Activated naive CD4-positive, alpha-beta T cell (primary cell): ENCODE measurements at regions not wholly inside any gene's neighbourhood (a gene's known extent, or its start where the extent isn't known, plus 50 kb on each side); places are given as distances from the start of the nearest gene placed in this dataset.

Experiments
- DNase-seq, 4 experiments: peaks; one replicate each; lab custom pipeline; 2025; lab: John Stamatoyannopoulos, UW

- no peak for DNase-seq
Observed at GRCh38 chr12:104858611-104859543, 99.2 kb downstream of the SLC41A2 start.

DNA sequence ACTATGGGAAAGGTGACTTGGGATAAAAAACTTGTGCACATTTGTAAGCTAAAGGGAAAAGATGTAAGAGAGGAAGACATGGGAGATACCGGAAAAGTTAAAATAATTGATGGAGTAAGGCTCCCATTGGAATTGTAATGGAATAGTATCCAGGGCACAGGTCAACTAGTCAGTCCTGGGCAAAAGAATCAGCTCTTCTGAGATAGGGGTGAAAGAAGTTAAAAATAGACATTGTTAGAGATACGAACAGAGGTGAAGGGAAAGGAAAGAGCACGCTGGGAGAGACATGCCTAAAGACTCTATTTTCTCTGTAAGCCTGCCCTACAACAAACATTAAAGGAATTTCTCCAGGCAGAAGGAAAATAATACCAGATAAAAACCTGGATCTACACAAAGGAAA is 101.6 kb downstream of the SLC41A2 start:
- no peak for DNase-seq

GRCh38 chr12:104855599-104855998 is 102.5 kb downstream of the SLC41A2 start:
- DNase-seq = no peak

DNA sequence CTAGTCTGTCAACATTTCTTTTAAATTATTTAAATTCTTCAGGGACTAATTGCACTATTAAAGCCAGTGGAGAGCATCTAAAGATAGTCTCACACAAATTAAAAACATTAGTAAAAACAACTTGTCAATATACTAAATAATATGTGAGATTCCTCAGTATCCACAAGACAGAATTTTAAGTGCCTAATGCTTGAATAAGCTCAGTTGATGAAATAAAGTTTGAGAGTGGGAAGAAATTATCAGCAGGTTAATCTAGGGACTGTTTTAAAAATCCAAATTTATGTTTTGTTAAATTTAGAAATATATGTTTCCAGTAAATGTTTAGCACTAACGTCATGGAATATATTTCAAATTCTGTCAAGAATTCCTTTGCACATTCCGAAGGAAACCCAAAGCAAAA is 105.2 kb downstream of the SLC41A2 start:
- no peak for DNase-seq

DNA sequence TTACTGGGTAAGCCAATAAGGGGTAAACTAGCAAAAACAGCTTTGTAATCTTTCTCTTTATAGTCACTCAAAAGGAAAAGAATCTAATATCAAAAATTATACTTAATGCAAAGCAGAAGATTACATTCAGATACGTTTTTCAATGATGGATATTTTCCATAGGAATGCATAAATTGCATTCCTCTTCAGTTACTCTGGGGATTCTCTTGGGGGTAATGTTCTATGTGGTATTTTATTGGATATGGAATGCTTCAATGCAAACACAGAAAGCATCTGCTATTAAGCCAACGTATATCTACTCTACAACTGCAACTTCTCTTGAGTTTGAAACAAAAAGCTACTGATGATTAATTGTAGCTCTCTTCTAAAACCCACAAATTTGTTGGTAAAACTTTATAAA is 106.0 kb downstream of the SLC41A2 start:
- DNase-seq = no peak

GRCh38 chr12:104850781-104851180 is 107.3 kb downstream of the SLC41A2 start:
- DNase-seq = no peak

GRCh38 chr12:104846056-104846767 is 111.9 kb downstream of the SLC41A2 start:
- DNase-seq = no peak

- no peak for DNase-seq
Observed at GRCh38 chr12:104844123-104844522, 114.0 kb downstream of the SLC41A2 start.

DNA sequence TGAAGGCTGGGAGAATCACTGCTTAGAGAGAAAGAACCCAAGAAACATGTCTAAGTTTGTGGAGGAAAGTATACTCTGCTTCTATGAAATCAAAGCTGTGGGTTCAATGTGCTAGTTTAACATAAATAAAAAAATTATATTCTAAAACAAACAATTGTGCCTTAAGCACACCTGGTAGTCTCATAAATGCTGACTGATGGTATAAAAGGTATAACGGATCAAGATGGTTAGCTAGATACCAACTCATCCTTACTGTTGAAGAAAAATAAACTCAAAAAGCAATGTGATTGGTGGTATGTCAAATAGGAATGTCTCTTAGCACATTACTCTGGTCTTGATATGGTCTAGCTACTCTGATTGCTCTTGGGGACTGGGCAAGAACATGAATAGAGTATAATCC is 117.8 kb downstream of the SLC41A2 start:
- no peak for DNase-seq

DNA sequence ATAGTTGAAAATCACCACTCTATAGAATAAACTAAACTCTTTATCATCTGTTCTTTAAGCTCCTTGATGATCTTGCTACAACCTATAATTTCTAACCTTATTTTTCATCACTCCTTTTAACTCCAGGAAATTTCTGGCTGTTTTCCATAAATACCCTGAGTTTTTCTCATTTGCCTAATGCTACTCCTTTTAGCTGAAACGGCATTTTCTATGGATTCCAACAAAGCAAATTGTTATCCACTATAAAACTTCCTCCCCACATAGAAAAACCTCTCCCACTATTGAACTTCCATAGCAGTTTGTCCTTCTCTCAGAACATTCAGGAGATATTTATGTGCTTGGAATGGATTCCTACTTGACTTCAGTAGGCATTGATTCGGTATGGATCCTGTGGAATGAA is 122.8 kb downstream of the SLC41A2 start:
- no peak for DNase-seq

- DNase-seq = no peak
Observed at GRCh38 chr12:104834607-104835006, 123.5 kb downstream of the SLC41A2 start.

GRCh38 chr12:104833756-104834155 is 124.3 kb downstream of the SLC41A2 start:
- DNase-seq = no peak

- DNase-seq = no peak
Observed at GRCh38 chr12:104828015-104828414, 130.1 kb downstream of the SLC41A2 start.

DNA sequence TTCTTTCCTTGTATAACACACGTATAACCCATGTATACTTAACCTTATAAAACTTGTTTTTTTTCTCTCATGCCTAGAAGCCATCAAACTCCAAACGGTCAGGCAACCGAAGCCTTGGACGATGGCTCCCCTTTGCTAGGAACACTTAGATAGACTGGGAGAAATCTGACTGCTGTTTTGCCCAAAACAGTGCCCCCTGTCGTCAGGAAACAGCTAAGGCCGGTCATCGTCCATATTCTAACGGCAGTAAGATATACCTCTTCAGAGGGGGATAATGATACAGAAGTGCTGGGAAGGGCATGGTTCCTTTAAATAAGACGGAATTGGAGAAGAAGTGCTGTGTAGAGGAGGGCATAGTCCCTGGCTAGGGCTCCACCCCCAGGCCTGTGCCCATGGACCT is 130.5 kb downstream of the SLC41A2 start:
- no peak for DNase-seq

DNA sequence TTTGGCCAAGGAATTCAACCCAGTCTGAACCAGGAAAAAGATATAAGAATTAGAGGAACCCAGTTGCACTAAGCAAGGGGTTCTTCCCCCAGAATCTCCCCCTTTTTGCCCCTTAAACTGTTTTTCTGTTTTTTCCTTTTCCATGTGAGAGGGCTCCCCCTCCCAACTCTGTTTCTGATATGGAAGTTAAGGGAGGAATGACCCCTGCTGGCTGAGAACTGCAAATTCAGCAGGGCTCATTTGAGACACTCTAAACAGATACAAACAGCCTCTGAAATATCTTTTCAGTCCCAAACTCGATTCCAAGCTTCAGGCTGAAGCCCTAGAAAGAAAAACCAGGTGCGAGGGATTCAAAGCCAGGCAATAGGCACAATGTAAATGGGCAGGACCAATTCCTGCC is 132.7 kb downstream of the SLC41A2 start:
- DNase-seq = no peak

- DNase-seq = no peak
Observed at GRCh38 chr12:104823985-104824461, 134.1 kb downstream of the SLC41A2 start.

- no peak for DNase-seq
Observed at GRCh38 chr12:104822941-104823340, 135.1 kb downstream of the SLC41A2 start.

- DNase-seq = no peak
Observed at GRCh38 chr12:104816845-104817503, 141.1 kb downstream of the SLC41A2 start.

- DNase-seq = no peak
Observed at GRCh38 chr12:104815935-104816334, 142.2 kb downstream of the SLC41A2 start.

GRCh38 chr12:104814944-104815343 is 143.1 kb downstream of the SLC41A2 start:
- DNase-seq = no peak
